GM10847 (cell line): ENCODE measurements at regions not wholly inside any gene's neighbourhood (a gene's known extent, or its start where the extent isn't known, plus 50 kb on each side); places are given as distances from the start of the nearest gene placed in this dataset.

Experiments used
- POLR2A ChIP-seq: IDR thresholded peaks from 2 replicates; pipeline ENCODE4 v1.6.1; 2011; ENCODE audit not compliant: insufficient read length; ENCODE audit errors: extremely low read depth

GRCh38 chr2:7241041-7241745 is 324.0 kb downstream of the RNF144A start:
- no peak for TF ChIP-seq POLR2A

- TF ChIP-seq POLR2A = no peak
Measured at GRCh38 chr2:7242189-7242867, 325.1 kb downstream of the RNF144A start.

- TF ChIP-seq POLR2A = no peak
Measured at GRCh38 chr2:7243276-7243675, 326.1 kb downstream of the RNF144A start.

GRCh38 chr2:7256377-7256776 is 339.2 kb downstream of the RNF144A start:
- TF ChIP-seq POLR2A = no peak

- no peak for TF ChIP-seq POLR2A
Measured at GRCh38 chr2:7262727-7263126, 345.5 kb downstream of the RNF144A start.

- no peak for TF ChIP-seq POLR2A
Measured at GRCh38 chr2:7264791-7265190, 347.6 kb downstream of the RNF144A start.

GRCh38 chr2:7265286-7265685 is 348.1 kb downstream of the RNF144A start:
- no peak for TF ChIP-seq POLR2A

- no peak for TF ChIP-seq POLR2A
Measured at GRCh38 chr2:7269106-7269643, 352.0 kb downstream of the RNF144A start.

- no peak for TF ChIP-seq POLR2A
Measured at GRCh38 chr2:7270011-7270431, 352.8 kb downstream of the RNF144A start.

- no peak for TF ChIP-seq POLR2A
Measured at GRCh38 chr2:7272210-7272609, 355.0 kb downstream of the RNF144A start.

- TF ChIP-seq POLR2A = no peak
Measured at GRCh38 chr2:7278984-7279383, 361.8 kb downstream of the RNF144A start.

- TF ChIP-seq POLR2A = no peak
Measured at GRCh38 chr2:7279421-7279949, 362.3 kb downstream of the RNF144A start.

GRCh38 chr2:7280790-7281189 is 363.6 kb downstream of the RNF144A start:
- no peak for TF ChIP-seq POLR2A

- no peak for TF ChIP-seq POLR2A
Measured at GRCh38 chr2:7281231-7282201, 364.3 kb downstream of the RNF144A start.

- TF ChIP-seq POLR2A = no peak
Measured at GRCh38 chr2:7286120-7286519, 368.9 kb downstream of the RNF144A start.
